Vagina (tissue), 2 donors: ENCODE measurements at regions not wholly inside any gene's neighbourhood (a gene's known extent, or its start where the extent isn't known, plus 50 kb on each side); places are given as distances from the start of the nearest gene placed in this dataset.

ENCODE experiments used
- CTCF ChIP-seq, 3 experiments: fragments of 450-650 bp in 2 of 3; fragments of 200-600 bp in 1 of 3; sonication (generic) in 1 of 3; IDR thresholded peaks; one replicate each; pipeline ENCODE4 v1.5.1; 2017 to 2019; ENCODE audit warnings: antibody characterized with exemption in 3 of 3, mild to moderate bottlenecking in 2 of 3, moderate library complexity in 2 of 3
- POLR2AphosphoS5 ChIP-seq, 2 donors: sonication (generic); formaldehyde crosslinking; IDR thresholded peaks; one replicate each; pipeline ENCODE4 v1.9.0; 2017; ENCODE audit warnings: antibody characterized with exemption in 2 of 2, mild to moderate bottlenecking in 2 of 2, low read depth in 1 of 2; ENCODE audit not compliant: insufficient read depth in 1 of 2

- TF ChIP-seq CTCF (IDR thresholded peaks at IDR 0.05) (no peak), POLR2AphosphoS5 (IDR thresholded peaks at IDR 0.05; ENCODE audit: insufficient read depth in 1 of 2, low read depth in 1 of 2) (no peak)
Observed at GRCh38 chr4:27218013-27218412, 357.4 kb downstream of the STIM2 start.
